IMR-90 (cell line): ENCODE measurements at regions not wholly inside any gene's neighbourhood (a gene's known extent, or its start where the extent isn't known, plus 50 kb on each side); places are given as distances from the start of the nearest gene placed in this dataset.

Experiments
- ATAC-seq: fragments of 200-7000 bp; cut with Tn5 transposase; 2 replicates; pipeline ENCODE4 v1.9.1; 2020; ENCODE audit warnings: low read depth, mild to moderate bottlenecking, moderate library complexity
- BruUV-seq: library from RNA; stranded (reverse); fragments of 400-500 nt; replicated peaks from 2 replicates; lab custom pipeline; 2021; lab: Mats Ljungman, UMichigan
- CTCF ChIA-PET: fragments of 300-600 bp; formaldehyde crosslinking; extraction: SDS; loops from one replicate; lab custom pipeline; 2021; ENCODE audit warnings: antibody characterized with exemption; lab: Yijun Ruan, JAX
- POLR2A ChIA-PET: fragments of 300-600 bp; sonication (Branson Sonifier 250); formaldehyde crosslinking; loops from one replicate; lab custom pipeline; 2022; ENCODE audit warnings: antibody characterized with exemption; ENCODE audit not compliant: unreplicated experiment; lab: Charles Lee
- DNase-seq: peaks from one replicate; pipeline ENCODE4 v3.0.0; 2013
- H2AFZ ChIP-seq: replicated peaks from 2 replicates; pipeline ENCODE3; 2013; ENCODE audit warnings: low read length, mild to moderate bottlenecking; ENCODE audit not compliant: poor library complexity
- H2AK5ac ChIP-seq: 2 replicates; pipeline ENCODE4 v1.6.1; 2013; ENCODE audit warnings: low read depth, low read length, inconsistent platforms
- H2AK9ac ChIP-seq: replicated peaks from 2 replicates; pipeline ENCODE3; 2013; ENCODE audit warnings: mild to moderate bottlenecking, low read depth, low read length, moderate library complexity; ENCODE audit not compliant: poor library complexity
- H2BK120ac ChIP-seq: 2 replicates; pipeline ENCODE4 v1.6.1; 2013; ENCODE audit warnings: low read depth, low read length, inconsistent platforms
- H2BK15ac ChIP-seq: 3 replicates; pipeline ENCODE4 v1.6.1; 2013; ENCODE audit warnings: low read depth, low read length, inconsistent platforms
- H2BK20ac ChIP-seq: 2 replicates; pipeline ENCODE4 v1.6.1; 2013; ENCODE audit warnings: low read depth, mild to moderate bottlenecking, inconsistent platforms, low read length, moderate library complexity
- H2BK5ac ChIP-seq: 2 replicates; pipeline ENCODE4 v1.6.1; 2013; ENCODE audit warnings: mild to moderate bottlenecking, low read depth, low read length, inconsistent platforms; ENCODE audit not compliant: poor library complexity, severe bottlenecking
- H3K14ac ChIP-seq: replicated peaks from 2 replicates; pipeline ENCODE4 v1.6.1; 2013; ENCODE audit warnings: low read depth, low read length, inconsistent platforms
- H3K18ac ChIP-seq: 2 replicates; pipeline ENCODE4 v1.6.1; 2013; ENCODE audit warnings: low read depth, low read length, control low read depth
- H3K23ac ChIP-seq: 2 replicates; pipeline ENCODE4 v1.6.1; 2013; ENCODE audit warnings: low read depth, low read length, inconsistent platforms
- H3K27ac ChIP-seq: 2 replicates; pipeline ENCODE4 v1.5.1; 2013; ENCODE audit warnings: mild to moderate bottlenecking, control low read depth, low read length; ENCODE audit not compliant: insufficient read depth
- H3K27me3 ChIP-seq: 2 replicates; pipeline ENCODE4 v1.6.1; 2013; ENCODE audit warnings: low read length; ENCODE audit not compliant: control insufficient read depth, insufficient read depth
- H3K36me3 ChIP-seq: 2 replicates; pipeline ENCODE4 v1.6.1; 2013; ENCODE audit warnings: low read length, mixed read lengths; ENCODE audit not compliant: control insufficient read depth, insufficient read depth
- H3K4ac ChIP-seq: 2 replicates; pipeline ENCODE4 v1.6.1; 2013; ENCODE audit warnings: low read depth, low read length, inconsistent platforms
- H3K4me1 ChIP-seq: 2 replicates; pipeline ENCODE4 v1.6.1; 2013; ENCODE audit warnings: low read length, mixed read lengths; ENCODE audit not compliant: control insufficient read depth, insufficient read depth
- H3K4me2 ChIP-seq: 2 replicates; pipeline ENCODE4 v1.6.1; 2013; ENCODE audit warnings: low read depth, mild to moderate bottlenecking, control low read depth, low read length, moderate library complexity
- H3K4me3 ChIP-seq: 2 replicates; pipeline ENCODE4 v1.5.1; 2013; ENCODE audit warnings: low read depth, mild to moderate bottlenecking, control low read depth, low read length, moderate library complexity; ENCODE audit not compliant: insufficient read depth
- H3K56ac ChIP-seq: 2 replicates; pipeline ENCODE4 v1.6.1; 2013; ENCODE audit warnings: low read length, inconsistent platforms; ENCODE audit not compliant: insufficient read depth; ENCODE audit errors: extremely low read depth
- H3K79me1 ChIP-seq, 2 experiments: 2 replicates each; pipeline ENCODE4 v1.6.1; 2013; ENCODE audit warnings: low read length in 2 of 2, inconsistent platforms in 1 of 2, low read depth in 1 of 2
- H3K9ac ChIP-seq: 2 replicates; pipeline ENCODE4 v1.6.1; 2013; ENCODE audit warnings: low read depth, low read length, control low read depth
- H3K9me1 ChIP-seq: 2 replicates; pipeline ENCODE4 v1.6.1; 2013; ENCODE audit warnings: low read length, inconsistent platforms; ENCODE audit not compliant: insufficient read depth
- H3K9me3 ChIP-seq: 2 replicates; pipeline ENCODE4 v1.6.1; 2013; ENCODE audit warnings: low read length; ENCODE audit not compliant: control insufficient read depth, insufficient read depth
- H4K20me1 ChIP-seq: 2 replicates; pipeline ENCODE4 v1.6.1; 2013; ENCODE audit warnings: low read length, inconsistent platforms; ENCODE audit not compliant: insufficient read depth
- H4K5ac ChIP-seq: 2 replicates; pipeline ENCODE4 v1.6.1; 2013; ENCODE audit warnings: mild to moderate bottlenecking, low read depth, low read length, control low read depth
- H4K8ac ChIP-seq, 2 experiments: 2 replicates each; pipeline ENCODE4 v1.6.1; 2013; ENCODE audit warnings: low read depth in 2 of 2, low read length in 2 of 2, control low read depth in 1 of 2, inconsistent platforms in 1 of 2
- H4K91ac ChIP-seq: 2 replicates; pipeline ENCODE4 v1.6.1; 2013; ENCODE audit warnings: low read depth, low read length, inconsistent platforms; ENCODE audit not compliant: insufficient read depth
- BHLHE40 ChIP-seq: fragments of 150-350 bp; IDR thresholded peaks from 2 replicates; pipeline ENCODE4 v1.6.1; 2016; ENCODE audit warnings: mild to moderate bottlenecking, low read depth, low read length
- CEBPB ChIP-seq: IDR thresholded peaks from 2 replicates; pipeline ENCODE4 v1.6.1; 2012; ENCODE audit warnings: low read depth, low read length, improper control_type of control experiment
- CHD1 ChIP-seq: IDR thresholded peaks from 2 replicates; pipeline ENCODE4 v1.6.1; 2012; ENCODE audit warnings: low read depth, low read length, improper control_type of control experiment
- CTCF ChIP-seq: conservative IDR thresholded peaks from 2 replicates; pipeline ENCODE4 v1.5.1; 2012; ENCODE audit warnings: mild to moderate bottlenecking, low read depth, low read length, improper control_type of control experiment
- ELK1 ChIP-seq: fragments of 150-350 bp; IDR thresholded peaks from 2 replicates; pipeline ENCODE4 v1.6.1; 2016; ENCODE audit warnings: low read depth, mild to moderate bottlenecking, low read length, moderate library complexity, borderline replicate concordance
- FOS ChIP-seq: fragments of 150-350 bp; IDR thresholded peaks from 2 replicates; pipeline ENCODE4 v1.6.1; 2016; ENCODE audit warnings: low read depth, low read length
- MAFK ChIP-seq: IDR thresholded peaks from 2 replicates; pipeline ENCODE4 v1.6.1; 2012; ENCODE audit warnings: low read depth, low read length, improper control_type of control experiment
- MAZ ChIP-seq: IDR thresholded peaks from 2 replicates; pipeline ENCODE4 v1.6.1; 2012; ENCODE audit warnings: low read depth, mild to moderate bottlenecking, low read length, improper control_type of control experiment, moderate library complexity, borderline replicate concordance
- MXI1 ChIP-seq: IDR thresholded peaks from 2 replicates; pipeline ENCODE4 v1.6.1; 2012; ENCODE audit warnings: low read depth, mild to moderate bottlenecking, low read length, moderate library complexity, borderline replicate concordance
- NFE2L2 ChIP-seq: fragments of 150-350 bp; IDR thresholded peaks from 2 replicates; pipeline ENCODE4 v1.6.1; 2016; ENCODE audit warnings: low read depth, mild to moderate bottlenecking, low read length
- POLR2A ChIP-seq: IDR thresholded peaks from 2 replicates; pipeline ENCODE4 v1.6.1; 2012; ENCODE audit warnings: mild to moderate bottlenecking, low read depth, low read length
- RAD21 ChIP-seq: IDR thresholded peaks from 2 replicates; pipeline ENCODE4 v1.6.1; 2012; ENCODE audit warnings: low read length, improper control_type of control experiment
- RCOR1 ChIP-seq: IDR thresholded peaks from 2 replicates; pipeline ENCODE4 v1.6.1; 2012; ENCODE audit warnings: mild to moderate bottlenecking, low read length, improper control_type of control experiment; ENCODE audit not compliant: insufficient replicate concordance
- RFX5 ChIP-seq: IDR thresholded peaks from 2 replicates; pipeline ENCODE4 v1.8.0; 2012; ENCODE audit warnings: low read depth, mild to moderate bottlenecking, low read length, moderate library complexity
- SMC3 ChIP-seq: fragments of 150-350 bp; IDR thresholded peaks from 2 replicates; pipeline ENCODE4 v1.6.1; 2016; ENCODE audit warnings: low read depth, mild to moderate bottlenecking, antibody characterized with exemption, low read length, moderate library complexity
- USF2 ChIP-seq: fragments of 150-350 bp; IDR thresholded peaks from 2 replicates; pipeline ENCODE4 v1.6.1; 2017; ENCODE audit warnings: mild to moderate bottlenecking, antibody characterized with exemption, low read length, low read depth
- WGBS, 2 experiments: methylation state at CpG; one replicate each; pipeline versions ENCODE4 v1.1.5 to v1.1.7; 2013; ENCODE audit warnings: missing lambda C conversion rate in 2 of 2; ENCODE audit not compliant: insufficient read length in 1 of 2; ENCODE audit errors: extremely low coverage in 2 of 2; 5-methylcytosine and 5-hydroxymethylcytosine counted together
- dilution Hi-C: fragments of 300-500 bp; cut with HindIII; formaldehyde crosslinking; loops from one replicate; pipeline ENCODE4 v1.14.3; 2018; ENCODE audit warnings: low sequenced_read_pairs; ENCODE audit not compliant: unreplicated experiment
- in situ Hi-C: fragments of 300-500 bp; cut with MboI; formaldehyde crosslinking; loops from 3 replicates; pipeline ENCODE4 v1.14.3; 2019; ENCODE audit warnings: low sequenced_read_pairs, inconsistent platforms, mixed read lengths
- intact Hi-C: fragments of 100-400 bp; cut with micrococcal nuclease; formaldehyde crosslinking; loops from 2 replicates; pipeline ENCODE4 v1.10.0; 2022

- H2BK120ac ChIP-seq: no peak overlapping the region
- ChIA-PET POLR2A (no interaction called here), CTCF (no interaction called here)
- H4K20me1 ChIP-seq: no peaks in the 10 kb centered on the region
- no peak overlapping the region for H2AFZ ChIP-seq
- DNase-seq (no peak), ATAC-seq (no peak)
- no peak overlapping the region for H2BK15ac ChIP-seq
- dilution Hi-C loops (no loop called here), intact Hi-C loops (no loop called here), in situ Hi-C loops (no loop called here)
- WGBS, 2 experiments: 50% methylated on average over 2 of the region's 6 CpGs; no CpG with 5 or more reads in 1 of the 2 experiments
- no peak for TF ChIP-seq RFX5
- no peak for TF ChIP-seq FOS
- no peak for TF ChIP-seq CEBPB
- TF ChIP-seq SMC3: no peak
- no peak for TF ChIP-seq NFE2L2
- no peak for TF ChIP-seq CTCF
- TF ChIP-seq MAZ: no peak
- no peak for TF ChIP-seq BHLHE40
- no peak for TF ChIP-seq RCOR1
- no peak for TF ChIP-seq RAD21
- no peak for TF ChIP-seq POLR2A
- no peak for TF ChIP-seq MAFK
- TF ChIP-seq CHD1: no peak
- TF ChIP-seq MXI1: no peak
- no peak for TF ChIP-seq USF2
- no peak for TF ChIP-seq ELK1
- no peak overlapping the region for H3K14ac ChIP-seq
- no peak overlapping the region for H3K27ac ChIP-seq
- H3K23ac ChIP-seq: no peak overlapping the region
- H2AK9ac ChIP-seq: no peak overlapping the region
- H3K9ac ChIP-seq: no peak overlapping the region
- no peak overlapping the region for H2BK20ac ChIP-seq
- H4K5ac ChIP-seq: no peak overlapping the region
- no peaks in the 10 kb centered on the region for H3K9me1 ChIP-seq
- H3K27me3 ChIP-seq: peaks cover 2% of the 10 kb centered on the region
- no peaks in the 10 kb centered on the region for H3K4me1 ChIP-seq
- no peak overlapping the region for H3K18ac ChIP-seq
- no peak overlapping the region for H4K8ac ChIP-seq
- H3K4me2 ChIP-seq: no peak overlapping the region
- no peaks in the 10 kb centered on the region for H3K9me3 ChIP-seq
- H3K36me3 ChIP-seq: no peaks in the 10 kb centered on the region
- no peak overlapping the region for H3K4ac ChIP-seq
- no peak overlapping the region for H4K91ac ChIP-seq
- H3K79me1 ChIP-seq: no peaks in the 10 kb centered on the region
- BruUV-seq: no TSS peak
- no peak overlapping the region for H3K4me3 ChIP-seq
- no peak overlapping the region for H2AK5ac ChIP-seq
- H2BK5ac ChIP-seq: no peak overlapping the region
- no peak overlapping the region for H3K56ac ChIP-seq
Observed at GRCh38 chr10:6962576-6962975, 382.5 kb upstream of the PRKCQ start.
